BJ (cell line): ENCODE measurements at regions not wholly inside any gene's neighbourhood (a gene's known extent, or its start where the extent isn't known, plus 50 kb on each side); places are given as distances from the start of the nearest gene placed in this dataset.

Experiments
- CTCF ChIA-PET: fragments of 350-600 bp; formaldehyde crosslinking; extraction: SDS; loops from one replicate; lab custom pipeline; 2021; ENCODE audit warnings: antibody characterized with exemption, inconsistent platforms; lab: Yijun Ruan, JAX
- POLR2A ChIA-PET: fragments of 300-600 bp; sonication (Branson Sonifier 250); formaldehyde crosslinking; extraction: SDS; loops from one replicate; lab custom pipeline; 2021; ENCODE audit warnings: antibody characterized with exemption; lab: Charles Lee
- DNase-seq: peaks from one replicate; pipeline ENCODE4 v3.0.0-alpha.2; 2011; ENCODE audit warnings: low read depth
- H3K27me3 ChIP-seq: 2 replicates; pipeline ENCODE4 v1.6.0; 2011; ENCODE audit warnings: low read length; ENCODE audit not compliant: control insufficient read depth, insufficient read depth
- H3K36me3 ChIP-seq: 2 replicates; pipeline ENCODE4 v1.5.1; 2011; ENCODE audit warnings: low read length; ENCODE audit not compliant: control insufficient read depth, insufficient read depth
- H3K4me3 ChIP-seq: 2 replicates; pipeline ENCODE4 v1.5.1; 2011; ENCODE audit warnings: low read depth, mild to moderate bottlenecking, control low read depth, low read length
- TF ChIP-seq, protein P1 (sequence below): IDR thresholded peaks from 2 replicates; pipeline ENCODE4 v1.5.1; 2011; ENCODE audit warnings: low read depth, mild to moderate bottlenecking, control low read depth, inconsistent platforms, low read length, moderate library complexity; ENCODE audit not compliant: insufficient read depth

- POLR2A ChIA-PET, result no interaction called here
- DNase-seq, result no peak
- TF ChIP-seq, protein P1, sequence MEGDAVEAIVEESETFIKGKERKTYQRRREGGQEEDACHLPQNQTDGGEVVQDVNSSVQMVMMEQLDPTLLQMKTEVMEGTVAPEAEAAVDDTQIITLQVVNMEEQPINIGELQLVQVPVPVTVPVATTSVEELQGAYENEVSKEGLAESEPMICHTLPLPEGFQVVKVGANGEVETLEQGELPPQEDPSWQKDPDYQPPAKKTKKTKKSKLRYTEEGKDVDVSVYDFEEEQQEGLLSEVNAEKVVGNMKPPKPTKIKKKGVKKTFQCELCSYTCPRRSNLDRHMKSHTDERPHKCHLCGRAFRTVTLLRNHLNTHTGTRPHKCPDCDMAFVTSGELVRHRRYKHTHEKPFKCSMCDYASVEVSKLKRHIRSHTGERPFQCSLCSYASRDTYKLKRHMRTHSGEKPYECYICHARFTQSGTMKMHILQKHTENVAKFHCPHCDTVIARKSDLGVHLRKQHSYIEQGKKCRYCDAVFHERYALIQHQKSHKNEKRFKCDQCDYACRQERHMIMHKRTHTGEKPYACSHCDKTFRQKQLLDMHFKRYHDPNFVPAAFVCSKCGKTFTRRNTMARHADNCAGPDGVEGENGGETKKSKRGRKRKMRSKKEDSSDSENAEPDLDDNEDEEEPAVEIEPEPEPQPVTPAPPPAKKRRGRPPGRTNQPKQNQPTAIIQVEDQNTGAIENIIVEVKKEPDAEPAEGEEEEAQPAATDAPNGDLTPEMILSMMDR, result no peak
- Histone ChIP-seq H3K4me3 (no peak overlapping the region), H3K27me3 (no peaks in the 10 kb centered on the region), H3K36me3 (no peaks in the 10 kb centered on the region)
- CTCF ChIA-PET, result no interaction called here
These were observed 2385.0 kb upstream of the TENM3 start for GRCh38 chr4:179858221-179858620.

- H3K36me3 ChIP-seq, result no peaks in the 10 kb centered on the region
- ChIA-PET CTCF (no interaction called here), POLR2A (no interaction called here)
- DNase-seq, result no peak
- H3K27me3 ChIP-seq, result no peaks in the 10 kb centered on the region
- TF ChIP-seq, protein P1, result no peak
- no peak overlapping the region for H3K4me3 ChIP-seq
These were observed 2375.8 kb upstream of the TENM3 start for GRCh38 chr4:179867300-179867878.

- ChIA-PET POLR2A (no interaction called here), CTCF (no interaction called here)
These were observed 2371.5 kb upstream of the TENM3 start for GRCh38 chr4:179871726-179872125.

GRCh38 chr4:179872755-179873154, 2370.4 kb upstream of the TENM3 start:
- H3K27me3 ChIP-seq, result no peaks in the 10 kb centered on the region
- no peak overlapping the region for H3K4me3 ChIP-seq
- H3K36me3 ChIP-seq, result no peaks in the 10 kb centered on the region
- TF ChIP-seq, protein P1, result no peak
- ChIA-PET CTCF (interaction anchor here (0.9 kb wide), 1 partner anchor 51 kb away, joined by 3 read pairs; no protein-coding TSS in a partner anchor), POLR2A (no interaction called here)
- no peak for DNase-seq

More at GRCh38 chr4:179871726-179872125, 2371.5 kb upstream of the TENM3 start:
- DNase-seq, result no peak
- TF ChIP-seq, protein P1, result no peak
- H3K27me3 ChIP-seq, result no peaks in the 10 kb centered on the region
- H3K36me3 ChIP-seq, result no peaks in the 10 kb centered on the region
- no peak overlapping the region for H3K4me3 ChIP-seq

DNA sequence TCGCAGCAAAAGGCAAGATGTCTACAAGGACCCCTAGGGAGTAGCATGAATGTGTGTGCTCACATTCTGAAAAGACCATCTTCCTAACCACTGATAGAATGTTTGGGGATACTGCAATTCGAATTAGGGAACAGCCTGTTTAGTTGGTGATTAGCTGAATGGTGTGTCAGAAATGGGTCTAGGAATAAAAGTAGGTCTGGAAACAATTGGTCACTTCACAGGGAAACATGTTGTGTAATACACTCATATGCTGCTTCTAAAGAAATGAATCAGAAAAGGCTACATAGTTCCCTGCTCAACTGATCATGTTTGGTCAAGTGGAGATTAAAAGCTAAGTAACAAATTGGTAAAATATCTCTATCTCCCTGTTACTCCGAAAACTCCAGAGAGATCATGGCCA, 2362.4 kb upstream of the TENM3 start:
- Histone ChIP-seq H3K27me3 (no peaks in the 10 kb centered on the region), H3K4me3 (no peak overlapping the region), H3K36me3 (no peaks in the 10 kb centered on the region)
- TF ChIP-seq, protein P1, result no peak
- no peak for DNase-seq
- POLR2A ChIA-PET, result no interaction called here
- CTCF ChIA-PET, result no interaction called here
